Transverse colon (tissue), 3 donors: ENCODE measurements at regions not wholly inside any gene's neighbourhood (a gene's known extent, or its start where the extent isn't known, plus 50 kb on each side); places are given as distances from the start of the nearest gene placed in this dataset.
"Not testable (repeated sequence)": the region's sequence is repeated elsewhere in the genome, so short reads cannot be mapped to it uniquely, and the experiment has no call there.

Source experiments
- POLR2A ChIP-seq: fragments of 450-650 bp; IDR thresholded peaks from one replicate; pipeline ENCODE4 v1.6.1; 2016; ENCODE audit warnings: antibody characterized with exemption, mild to moderate bottlenecking, moderate library complexity
- POLR2AphosphoS5 ChIP-seq, 3 donors: sonication (generic); formaldehyde crosslinking; IDR thresholded peaks; one replicate each; pipeline ENCODE4 v1.6.1; 2016; ENCODE audit warnings: antibody characterized with exemption in 3 of 3

GRCh38 chr1:121008512-121009215 lies 119.1 kb downstream of the PPIAL4A start:
- not testable (repeated sequence) for TF ChIP-seq POLR2AphosphoS5 (IDR thresholded peaks at IDR 0.05); POLR2A
